ENCODE measurements at regions not wholly inside any gene's neighbourhood (a gene's known extent, or its start where the extent isn't known, plus 50 kb on each side); places are given as distances from the start of the nearest gene placed in this dataset.

- TF ChIP-seq NFRKB (IDR thresholded peaks at IDR 0.05): no peak
- TF ChIP-seq SP1 (IDR thresholded peaks at IDR 0.05): no peak
- TF ChIP-seq ELF4 (IDR thresholded peaks at IDR 0.05): no peak
- no peak for TF ChIP-seq ARNT (IDR thresholded peaks at IDR 0.05)
- no peak for TF ChIP-seq BHLHE40 (IDR thresholded peaks at IDR 0.05; ENCODE audit: borderline replicate concordance)
- no peak for TF ChIP-seq FOXM1 (IDR thresholded peaks at IDR 0.05; ENCODE audit: borderline replicate concordance)
- TF ChIP-seq L3MBTL2 (conservative IDR thresholded peaks at IDR 0.05): no peak
- no peak for TF ChIP-seq FOXK2 (IDR thresholded peaks at IDR 0.05)
- TF ChIP-seq SUZ12 (IDR thresholded peaks at IDR 0.05): no peak
- no peak for TF ChIP-seq TARDBP (IDR thresholded peaks at IDR 0.05)
- TF ChIP-seq FOXA1 (IDR thresholded peaks at IDR 0.05): no peak
Measured at GRCh38 chr14:94689218-94689984, 77.2 kb downstream of the SERPINA3 start.
